GM12865 (cell line): ENCODE measurements at regions not wholly inside any gene's neighbourhood (a gene's known extent, or its start where the extent isn't known, plus 50 kb on each side); places are given as distances from the start of the nearest gene placed in this dataset.

Experiments used
- DNase-seq: peaks from one replicate; pipeline ENCODE4 v3.0.0; 2010; ENCODE audit warnings: low read depth
- H3K4me3 ChIP-seq: 2 replicates; pipeline ENCODE4 v1.5.1; 2011; ENCODE audit warnings: mild to moderate bottlenecking, low read depth, low read length, control low read depth
- TF ChIP-seq, protein P1 (sequence below): IDR thresholded peaks from 2 replicates; pipeline ENCODE4 v1.5.1; 2011; ENCODE audit warnings: low read length, control low read depth, low read depth, inconsistent platforms; ENCODE audit not compliant: insufficient read depth; ENCODE audit errors: missing control alignments

DNA sequence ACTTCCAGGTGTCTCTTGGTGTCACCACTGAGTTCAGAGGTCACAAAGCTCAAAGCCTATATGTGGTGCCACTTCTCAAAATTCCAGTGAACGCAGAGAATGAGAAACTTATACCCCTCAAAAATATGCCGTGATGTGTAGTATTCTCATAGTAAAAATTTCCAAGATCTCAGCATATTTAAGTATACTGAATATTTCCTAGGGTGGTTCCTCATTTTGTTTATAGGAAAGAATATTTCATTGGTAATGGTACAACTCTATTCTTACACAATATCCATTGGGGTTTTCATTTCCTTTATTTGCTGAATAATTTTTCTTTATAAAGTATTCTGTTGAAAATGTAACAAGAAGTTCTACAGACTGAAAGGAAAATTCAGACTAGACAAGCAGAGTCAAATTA, 58.9 kb upstream of the ADO start:
- TF ChIP-seq, protein P1, sequence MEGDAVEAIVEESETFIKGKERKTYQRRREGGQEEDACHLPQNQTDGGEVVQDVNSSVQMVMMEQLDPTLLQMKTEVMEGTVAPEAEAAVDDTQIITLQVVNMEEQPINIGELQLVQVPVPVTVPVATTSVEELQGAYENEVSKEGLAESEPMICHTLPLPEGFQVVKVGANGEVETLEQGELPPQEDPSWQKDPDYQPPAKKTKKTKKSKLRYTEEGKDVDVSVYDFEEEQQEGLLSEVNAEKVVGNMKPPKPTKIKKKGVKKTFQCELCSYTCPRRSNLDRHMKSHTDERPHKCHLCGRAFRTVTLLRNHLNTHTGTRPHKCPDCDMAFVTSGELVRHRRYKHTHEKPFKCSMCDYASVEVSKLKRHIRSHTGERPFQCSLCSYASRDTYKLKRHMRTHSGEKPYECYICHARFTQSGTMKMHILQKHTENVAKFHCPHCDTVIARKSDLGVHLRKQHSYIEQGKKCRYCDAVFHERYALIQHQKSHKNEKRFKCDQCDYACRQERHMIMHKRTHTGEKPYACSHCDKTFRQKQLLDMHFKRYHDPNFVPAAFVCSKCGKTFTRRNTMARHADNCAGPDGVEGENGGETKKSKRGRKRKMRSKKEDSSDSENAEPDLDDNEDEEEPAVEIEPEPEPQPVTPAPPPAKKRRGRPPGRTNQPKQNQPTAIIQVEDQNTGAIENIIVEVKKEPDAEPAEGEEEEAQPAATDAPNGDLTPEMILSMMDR, result no peak
- no peak overlapping the region for H3K4me3 ChIP-seq
- DNase-seq, result no peak

DNA sequence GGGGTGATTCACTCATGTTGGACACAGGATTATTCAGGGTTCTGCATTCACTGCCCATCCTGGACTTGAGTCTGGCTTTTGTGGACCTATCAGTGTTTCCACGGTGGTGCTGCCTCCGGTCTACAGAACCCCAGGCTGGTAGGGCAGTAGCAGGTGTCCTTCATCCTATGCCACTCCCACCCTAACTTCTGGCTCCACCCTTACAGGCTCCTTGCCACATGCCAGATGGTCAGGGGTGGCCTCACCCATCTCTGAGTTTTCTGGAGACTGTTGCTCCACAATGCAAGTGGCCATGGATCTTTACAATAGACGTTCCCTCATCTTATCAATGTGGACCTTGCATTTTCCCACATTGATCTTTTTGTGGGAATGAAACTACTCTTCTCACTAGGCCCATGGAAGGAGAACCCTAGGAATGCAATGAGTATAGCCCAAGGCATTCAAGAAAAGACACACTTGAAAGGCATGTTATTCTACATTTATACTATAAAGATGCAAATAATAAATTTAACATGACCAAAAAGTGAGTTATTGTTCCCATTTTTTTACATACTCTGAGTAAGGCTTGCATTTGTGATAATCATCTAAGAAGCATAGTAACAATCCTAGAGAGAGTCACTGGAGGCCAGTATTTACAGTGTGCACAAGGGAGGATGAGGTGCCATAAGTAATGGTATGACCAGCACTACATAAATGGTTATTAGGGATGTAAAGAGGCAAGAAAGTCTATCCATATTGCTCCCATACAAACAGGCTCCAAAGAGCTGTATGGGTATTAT, 57.4 kb upstream of the ADO start:
- DNase-seq, result no peak
- TF ChIP-seq, protein P1, result no peak
- H3K4me3 ChIP-seq, result no peak overlapping the region

DNA sequence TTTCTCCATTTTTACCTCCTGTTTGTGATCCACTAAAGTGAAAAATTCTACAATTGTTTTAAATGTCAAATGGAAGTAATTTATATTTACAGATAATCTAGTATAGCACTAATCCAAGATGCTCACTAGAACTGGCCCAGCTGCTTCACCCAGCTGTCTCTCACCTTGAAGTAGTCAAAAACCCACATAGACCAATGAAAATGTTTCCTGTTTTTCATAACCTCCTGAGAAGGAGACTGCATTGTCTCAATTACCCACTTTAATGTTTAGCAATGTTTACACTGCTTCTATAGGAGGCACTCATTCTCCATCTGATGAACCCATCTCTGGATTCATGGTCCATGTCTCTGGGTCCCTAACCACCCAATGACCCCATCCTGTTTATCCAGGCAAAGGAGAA, 56.1 kb upstream of the ADO start:
- TF ChIP-seq, protein P1, result no peak
- DNase-seq, result no peak
- H3K4me3 ChIP-seq, result no peak overlapping the region

DNA sequence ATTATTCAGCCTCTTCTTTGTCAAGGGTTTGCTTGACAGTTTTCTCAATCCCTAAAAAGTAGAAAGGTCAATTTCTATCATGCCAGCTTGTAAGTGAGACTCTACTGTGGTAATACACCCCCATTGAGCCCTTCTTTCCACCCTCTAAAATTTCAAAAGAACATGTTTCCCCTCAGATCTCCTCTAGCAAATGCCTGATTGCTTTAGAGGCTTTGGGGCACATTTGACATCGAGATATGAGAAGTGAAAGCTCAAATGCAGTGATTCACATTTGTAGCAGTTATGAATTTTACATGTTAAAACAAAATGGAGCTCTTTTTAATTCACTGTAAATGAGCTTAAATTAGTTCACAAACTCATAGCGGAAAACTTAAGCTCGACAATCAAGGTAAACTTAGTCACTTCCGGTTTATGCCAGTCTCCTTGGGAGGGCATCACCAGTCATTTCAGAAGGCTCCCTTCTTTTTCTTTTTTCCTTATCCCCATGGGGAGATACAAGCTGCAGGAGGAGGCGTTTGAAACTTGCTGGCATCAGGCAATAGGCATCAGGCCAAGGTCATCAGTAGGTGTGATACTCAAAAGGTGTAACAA, 55.3 kb upstream of the ADO start:
- H3K4me3 ChIP-seq, result no peak overlapping the region
- TF ChIP-seq, protein P1, result no peak
- no peak for DNase-seq
